ENCODE measurements at regions not wholly inside any gene's neighbourhood (a gene's known extent, or its start where the extent isn't known, plus 50 kb on each side); places are given as distances from the start of the nearest gene placed in this dataset.

- TF ChIP-seq CTCF (IDR thresholded peaks at IDR 0.05) (no peak), POLR2A (IDR thresholded peaks at IDR 0.05) (no peak)
These were observed 208.0 kb upstream of the PPP2R2D start for GRCh38 chr10:131692686-131693334.

All from uterus (tissue), 2 donors.